RWPE2 (cell line): ENCODE measurements at regions not wholly inside any gene's neighbourhood (a gene's known extent, or its start where the extent isn't known, plus 50 kb on each side); places are given as distances from the start of the nearest gene placed in this dataset.

Source experiments
- ATAC-seq: fragments of 200-7000 bp; cut with Tn5 transposase; 3 replicates; pipeline ENCODE4 v1.9.1; 2021; ENCODE audit warnings: low read depth
- DNase-seq: peaks from one replicate; pipeline ENCODE4 v3.0.0-alpha.2; 2020; ENCODE audit warnings: low spot score
- H3K27ac ChIP-seq: fragments of 450-650 bp; 2 replicates; pipeline ENCODE4 v1.5.1; 2017; ENCODE audit warnings: mild to moderate bottlenecking; ENCODE audit not compliant: poor library complexity, severe bottlenecking
- H3K27me3 ChIP-seq: fragments of 250-450 bp; sonication (Bioruptor Pico); 2 replicates; pipeline ENCODE4 v1.5.1; 2021; ENCODE audit warnings: mild to moderate bottlenecking, moderate library complexity; ENCODE audit not compliant: insufficient read depth, poor library complexity, severe bottlenecking
- H3K36me3 ChIP-seq: fragments of 250-450 bp; sonication (Bioruptor Pico); 2 replicates; pipeline ENCODE4 v1.5.1; 2020; ENCODE audit warnings: low read depth, mild to moderate bottlenecking, moderate library complexity
- H3K4me1 ChIP-seq: fragments of 250-450 bp; sonication (Bioruptor Pico); 2 replicates; pipeline ENCODE4 v1.5.1; 2021; ENCODE audit warnings: mild to moderate bottlenecking, moderate library complexity; ENCODE audit not compliant: insufficient read depth, poor library complexity, severe bottlenecking
- H3K4me3 ChIP-seq: fragments of 250-450 bp; sonication (Bioruptor Pico); 2 replicates; pipeline ENCODE4 v1.5.1; 2021; ENCODE audit warnings: mild to moderate bottlenecking, moderate library complexity; ENCODE audit not compliant: severe bottlenecking
- H3K9me3 ChIP-seq: fragments of 250-450 bp; sonication (Bioruptor Pico); 2 replicates; pipeline ENCODE4 v1.5.1; 2021; ENCODE audit warnings: mild to moderate bottlenecking, moderate library complexity; ENCODE audit not compliant: severe bottlenecking
- TF ChIP-seq, protein P1 (sequence below): fragments of 450-650 bp; IDR thresholded peaks from one replicate; pipeline ENCODE4 v1.5.1; 2017; ENCODE audit warnings: mild to moderate bottlenecking, moderate library complexity; ENCODE audit not compliant: poor library complexity, severe bottlenecking

DNA sequence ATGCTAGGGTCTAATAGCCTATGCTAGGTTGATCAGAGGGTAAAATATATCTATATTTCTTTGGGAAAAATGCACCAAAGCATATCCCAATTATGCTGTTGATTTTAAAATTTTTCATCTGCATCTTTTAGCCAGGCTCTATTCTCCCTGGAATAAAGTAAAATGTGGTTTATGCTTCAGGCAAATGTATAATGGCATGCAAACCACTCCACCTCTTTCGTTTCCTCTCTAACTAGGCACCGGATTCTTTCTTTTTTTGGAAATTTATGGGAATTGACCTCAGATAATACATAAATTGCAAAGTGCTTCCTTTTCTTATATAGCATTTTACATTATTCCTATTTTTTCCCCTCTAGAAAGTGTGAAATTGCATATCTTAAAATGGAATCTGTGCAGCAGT lies 386.5 kb downstream of the OLFM4 start:
- DNase-seq (no peak), ATAC-seq (no peak)
- Histone ChIP-seq H3K36me3 (no peaks in the 10 kb centered on the region), H3K27ac (no peak overlapping the region), H3K27me3 (no peaks in the 10 kb centered on the region), H3K9me3 (no peaks in the 10 kb centered on the region), H3K4me1 (no peaks in the 10 kb centered on the region), H3K4me3 (no peak overlapping the region)
- TF ChIP-seq, protein P1, sequence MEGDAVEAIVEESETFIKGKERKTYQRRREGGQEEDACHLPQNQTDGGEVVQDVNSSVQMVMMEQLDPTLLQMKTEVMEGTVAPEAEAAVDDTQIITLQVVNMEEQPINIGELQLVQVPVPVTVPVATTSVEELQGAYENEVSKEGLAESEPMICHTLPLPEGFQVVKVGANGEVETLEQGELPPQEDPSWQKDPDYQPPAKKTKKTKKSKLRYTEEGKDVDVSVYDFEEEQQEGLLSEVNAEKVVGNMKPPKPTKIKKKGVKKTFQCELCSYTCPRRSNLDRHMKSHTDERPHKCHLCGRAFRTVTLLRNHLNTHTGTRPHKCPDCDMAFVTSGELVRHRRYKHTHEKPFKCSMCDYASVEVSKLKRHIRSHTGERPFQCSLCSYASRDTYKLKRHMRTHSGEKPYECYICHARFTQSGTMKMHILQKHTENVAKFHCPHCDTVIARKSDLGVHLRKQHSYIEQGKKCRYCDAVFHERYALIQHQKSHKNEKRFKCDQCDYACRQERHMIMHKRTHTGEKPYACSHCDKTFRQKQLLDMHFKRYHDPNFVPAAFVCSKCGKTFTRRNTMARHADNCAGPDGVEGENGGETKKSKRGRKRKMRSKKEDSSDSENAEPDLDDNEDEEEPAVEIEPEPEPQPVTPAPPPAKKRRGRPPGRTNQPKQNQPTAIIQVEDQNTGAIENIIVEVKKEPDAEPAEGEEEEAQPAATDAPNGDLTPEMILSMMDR: no peak

DNA sequence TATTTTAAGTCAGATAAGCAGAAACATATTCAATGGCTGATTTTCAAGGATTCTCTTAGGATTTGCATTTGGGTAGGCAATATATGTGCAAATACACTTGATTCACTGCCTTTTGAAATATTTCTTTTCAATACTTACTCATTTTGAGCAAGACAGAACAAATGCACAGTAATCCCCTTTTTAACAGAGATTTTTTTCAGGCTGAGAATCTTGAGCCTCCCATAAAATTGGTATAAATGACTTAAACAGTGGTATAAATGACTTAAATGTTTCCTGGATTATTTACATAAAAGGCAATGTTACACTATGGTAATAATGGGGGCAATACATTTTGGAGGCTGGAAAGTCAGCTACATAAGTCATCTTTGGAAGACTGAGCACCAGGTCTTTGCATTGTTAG lies 389.0 kb downstream of the OLFM4 start:
- TF ChIP-seq, protein P1: no peak
- H3K27ac ChIP-seq: no peak overlapping the region

DNA sequence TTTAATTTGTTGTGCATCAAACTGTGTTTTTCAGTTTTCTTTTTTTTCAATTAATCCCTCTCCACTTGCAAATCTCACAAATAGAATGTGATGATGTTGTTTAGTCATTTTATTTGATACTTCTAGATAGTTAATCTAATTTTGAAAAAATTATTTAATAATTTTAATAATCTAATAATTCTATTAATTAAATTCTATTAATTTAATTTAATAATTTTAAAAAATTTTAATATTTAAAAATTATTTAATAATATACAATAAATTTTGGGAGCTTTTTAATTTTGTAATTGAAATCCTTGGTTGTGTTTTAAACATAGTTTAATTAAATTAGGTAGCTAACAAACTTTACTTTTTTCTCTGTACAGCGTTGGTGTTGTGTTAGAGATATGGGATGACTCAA lies 393.8 kb downstream of the OLFM4 start:
- Histone ChIP-seq H3K4me1 (no peaks in the 10 kb centered on the region), H3K27ac (no peak overlapping the region), H3K4me3 (no peak overlapping the region), H3K36me3 (no peaks in the 10 kb centered on the region), H3K9me3 (no peaks in the 10 kb centered on the region), H3K27me3 (no peaks in the 10 kb centered on the region)
- DNase-seq: no peak
- ATAC-seq: no peak
- TF ChIP-seq, protein P1: no peak

More for the DNA sequence above, 389.0 kb downstream of the OLFM4 start:
- no peak for DNase-seq
- Histone ChIP-seq H3K9me3 (no peaks in the 10 kb centered on the region), H3K27me3 (no peaks in the 10 kb centered on the region), H3K4me3 (no peak overlapping the region), H3K36me3 (no peaks in the 10 kb centered on the region), H3K4me1 (no peaks in the 10 kb centered on the region)
- no peak for ATAC-seq

DNA sequence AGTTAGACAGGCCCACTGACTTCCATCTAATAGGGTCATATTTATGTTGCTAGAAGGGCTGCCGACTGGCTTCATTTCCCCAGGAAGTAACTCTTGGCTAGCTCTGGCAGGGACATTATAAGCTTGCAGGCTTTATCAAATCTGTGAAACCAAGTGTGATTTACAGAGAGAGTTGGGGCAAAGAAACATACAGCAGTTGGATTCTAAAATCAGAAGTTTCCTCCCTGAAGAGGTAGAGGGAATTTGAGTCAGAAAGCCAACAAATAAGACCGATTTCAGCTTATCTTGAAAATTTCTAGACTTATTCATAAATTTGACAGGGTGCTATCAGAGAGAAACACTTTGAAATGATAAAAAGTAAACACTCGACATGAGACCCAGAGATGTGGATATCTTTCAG lies 407.8 kb downstream of the OLFM4 start:
- ATAC-seq (no peak), DNase-seq (no peak)
- no peaks in the 10 kb centered on the region for H3K36me3 ChIP-seq
- H3K27ac ChIP-seq: no peak overlapping the region
- no peak overlapping the region for H3K4me3 ChIP-seq
- H3K4me1 ChIP-seq: no peaks in the 10 kb centered on the region
- TF ChIP-seq, protein P1: no peak
- no peaks in the 10 kb centered on the region for H3K9me3 ChIP-seq
- no peaks in the 10 kb centered on the region for H3K27me3 ChIP-seq

DNA sequence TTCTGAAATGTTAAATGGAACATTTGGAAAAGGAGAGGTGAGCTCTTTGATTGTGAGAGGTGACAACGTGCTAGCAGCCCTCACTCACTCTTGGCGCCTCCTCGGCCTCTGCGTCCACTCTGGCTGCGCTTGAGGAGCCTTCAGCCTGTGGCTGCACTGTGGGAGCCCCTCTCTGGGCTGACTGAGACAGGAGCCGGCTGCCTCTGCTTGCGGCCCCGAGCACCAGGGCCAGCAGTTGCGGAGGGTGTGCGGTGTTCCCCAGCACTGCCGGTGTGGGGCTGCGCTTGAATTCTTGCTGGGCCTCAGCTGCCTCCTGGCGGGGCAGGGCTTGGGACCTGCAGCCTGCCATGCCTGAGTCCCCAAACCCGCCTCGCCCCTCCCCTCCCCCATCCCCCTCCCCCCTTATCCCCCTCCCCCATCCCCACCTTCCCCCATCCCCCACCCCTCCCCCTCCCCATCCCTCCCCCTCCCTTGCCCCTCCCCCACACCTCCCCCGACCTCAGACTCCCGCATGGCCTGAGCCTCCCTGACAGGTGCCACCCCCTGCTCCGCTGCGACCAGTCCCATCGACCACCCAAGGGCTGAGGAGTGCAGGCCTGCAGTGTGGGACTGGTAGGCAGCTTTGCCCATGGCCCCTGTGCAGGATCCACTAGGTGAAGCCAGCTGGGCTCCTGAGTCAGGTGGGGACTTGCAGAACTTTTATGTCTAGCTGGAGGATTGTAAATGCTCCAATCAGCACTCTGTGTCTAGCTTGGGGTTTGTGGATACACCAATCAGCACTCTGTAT lies 411.0 kb downstream of the OLFM4 start:
- Histone ChIP-seq H3K4me1 (no peaks in the 10 kb centered on the region), H3K9me3 (no peaks in the 10 kb centered on the region), H3K27me3 (no peaks in the 10 kb centered on the region), H3K36me3 (no peaks in the 10 kb centered on the region), H3K4me3 (no peak overlapping the region), H3K27ac (no peak overlapping the region)
- ATAC-seq (no peak), DNase-seq (no peak)
- TF ChIP-seq, protein P1: no peak
